HS-27A (cell line): ENCODE measurements at regions not wholly inside any gene's neighbourhood (a gene's known extent, or its start where the extent isn't known, plus 50 kb on each side); places are given as distances from the start of the nearest gene placed in this dataset.
"Not testable (repeated sequence)": the region's sequence is repeated elsewhere in the genome, so short reads cannot be mapped to it uniquely, and the experiment has no call there.

Experiments used
- DNase-seq: peaks from one replicate; pipeline ENCODE4 v3.0.0-alpha.2; 2012; ENCODE audit warnings: low read depth, missing footprints

GRCh38 chr1:70554341-70554740 lies 143.3 kb downstream of the CTH start:
- DNase-seq: no peak

DNA sequence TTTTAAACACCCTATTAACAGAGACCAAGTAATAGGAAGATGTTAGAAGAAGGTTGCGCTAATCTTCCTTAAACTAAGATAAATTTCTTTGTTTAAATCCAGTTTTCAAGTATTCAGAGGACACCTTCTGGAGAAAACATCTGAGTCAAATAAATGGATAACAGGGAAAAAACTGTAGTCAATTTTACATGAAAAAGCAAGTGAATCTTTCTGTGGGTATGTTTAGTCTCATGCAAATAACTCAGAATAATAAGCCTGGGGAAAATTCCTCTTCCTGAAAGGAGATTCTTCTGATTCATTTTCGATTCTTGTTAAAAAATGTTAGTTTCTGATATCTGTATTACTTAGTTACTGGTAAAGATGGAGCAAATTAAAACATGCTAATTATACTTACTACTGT lies 145.5 kb downstream of the CTH start:
- no peak for DNase-seq

DNA sequence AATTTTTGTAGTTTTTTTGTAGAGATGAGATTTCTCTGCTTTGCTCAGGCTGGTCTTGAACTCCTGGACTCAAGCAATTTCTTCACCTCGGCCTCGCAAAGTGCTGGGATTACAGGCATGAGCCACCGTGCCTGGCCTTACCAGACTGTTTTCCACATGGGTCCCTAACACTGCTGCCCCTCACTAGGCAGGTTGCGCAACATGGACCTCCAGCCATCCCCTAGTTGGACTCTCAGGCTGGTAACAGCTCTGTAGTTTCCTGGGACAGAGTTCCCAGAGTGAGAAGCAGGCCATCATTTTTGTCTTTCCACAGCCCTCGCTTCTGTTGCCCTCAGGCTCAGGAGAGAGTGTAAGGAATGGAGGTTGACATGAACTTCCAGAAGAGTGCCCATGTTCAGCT lies 156.1 kb downstream of the CTH start:
- no peak for DNase-seq

- DNase-seq: no peak
Measured at GRCh38 chr1:70571191-70571590, 160.1 kb downstream of the CTH start.

DNA sequence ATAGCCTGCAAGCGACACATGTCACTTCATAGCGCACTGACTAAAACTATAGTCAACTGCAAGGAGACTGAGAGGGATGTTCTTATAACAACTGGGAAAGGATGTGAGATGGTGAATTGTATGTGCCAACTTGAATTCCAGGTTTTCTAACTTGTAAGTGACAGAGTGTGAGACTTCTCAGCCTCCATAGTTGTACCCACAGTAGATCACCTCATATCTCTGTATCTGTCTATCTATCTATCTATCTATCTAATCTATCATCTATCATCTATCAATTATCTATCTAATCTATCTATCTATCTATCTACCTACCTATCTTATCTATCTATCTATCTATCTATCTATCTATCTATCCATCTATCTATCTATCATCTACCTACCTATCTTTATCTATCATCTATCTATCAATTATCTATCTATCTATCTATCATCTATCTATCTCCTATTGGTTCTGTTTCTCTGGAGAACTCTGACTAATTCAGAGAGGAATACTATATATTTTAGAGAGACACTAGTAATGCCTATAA lies 162.3 kb downstream of the CTH start:
- DNase-seq: no peak

- no peak for DNase-seq
Measured at GRCh38 chr1:70581661-70582060, 170.6 kb downstream of the CTH start.

DNA sequence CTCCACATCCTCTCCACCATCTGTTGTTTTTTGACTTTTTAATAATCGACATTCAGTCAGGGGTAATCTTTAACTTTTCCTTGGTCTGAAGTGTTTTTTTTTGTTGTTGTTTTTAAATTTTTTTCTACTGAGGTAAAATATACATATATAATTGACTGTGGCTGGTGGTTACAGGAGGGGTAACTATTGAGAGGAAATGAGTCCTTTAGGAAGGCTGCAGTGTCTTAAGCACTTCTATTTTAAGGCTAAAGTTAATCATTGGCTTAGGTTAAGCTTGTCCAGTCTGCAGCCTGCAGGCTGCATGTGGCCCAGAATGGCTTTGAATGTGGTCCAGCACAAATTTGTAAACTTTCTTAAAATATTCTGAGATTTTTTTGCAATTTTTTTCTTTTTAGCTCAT lies 172.5 kb downstream of the CTH start:
- no peak for DNase-seq

DNA sequence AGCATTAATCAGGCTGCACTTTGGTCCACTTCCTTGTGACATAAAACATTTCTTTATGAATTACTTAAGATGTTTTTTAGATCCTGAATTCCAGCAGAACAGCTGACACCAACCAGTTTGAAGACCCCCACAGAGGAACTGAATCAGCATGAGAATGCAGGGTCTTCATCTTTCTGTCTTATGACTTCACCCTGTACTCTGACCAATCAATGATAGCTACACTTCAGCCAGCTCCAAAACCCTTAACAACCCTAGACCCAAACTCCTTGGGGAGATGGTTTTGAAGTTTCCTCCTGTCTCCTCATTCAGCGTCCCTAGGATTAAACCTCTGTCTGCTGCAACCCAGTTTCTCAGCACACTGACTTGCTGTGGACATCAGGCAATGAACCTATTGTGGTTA lies 175.0 kb downstream of the CTH start:
- no peak for DNase-seq

DNA sequence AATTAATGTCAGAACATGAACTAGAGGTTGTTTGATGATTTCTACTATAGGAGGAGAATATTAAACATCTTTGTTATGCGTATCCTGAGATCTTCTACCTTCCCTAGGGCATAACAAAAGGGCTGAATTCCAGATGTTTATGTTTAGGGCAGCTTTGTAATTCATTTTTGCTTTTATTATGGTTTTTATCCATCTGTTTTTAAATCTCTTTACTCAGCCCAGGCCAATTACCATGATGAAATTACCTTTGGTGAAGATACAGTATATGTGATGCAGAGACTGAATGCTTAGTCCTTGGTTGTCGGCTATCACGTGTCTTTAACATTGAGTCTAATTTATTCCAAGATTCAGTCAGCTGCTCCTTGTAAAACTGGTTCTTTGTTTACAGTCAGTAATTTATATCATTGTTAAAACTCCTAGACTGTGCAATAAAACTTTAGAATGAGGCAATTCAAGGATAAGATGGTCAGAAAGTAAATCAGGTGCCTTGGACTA lies 176.9 kb downstream of the CTH start:
- DNase-seq: no peak

DNA sequence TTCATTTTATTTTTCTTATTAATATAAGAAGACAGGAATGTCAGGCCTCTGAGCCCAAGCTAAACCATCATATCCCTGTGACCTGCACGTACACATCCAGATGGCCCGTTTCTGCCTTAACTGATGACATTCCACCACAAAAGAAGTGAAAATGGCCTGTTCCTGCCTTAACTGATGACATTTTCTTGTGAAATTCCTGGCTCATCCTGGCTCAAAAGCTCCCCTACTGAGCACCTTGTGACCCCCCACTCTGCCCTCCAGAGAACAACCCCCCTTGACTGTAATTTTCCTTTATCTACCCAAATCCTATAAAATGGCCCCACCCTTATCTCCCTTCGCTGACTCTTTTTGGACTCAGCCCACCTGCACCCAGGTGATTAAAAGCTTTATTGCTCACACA lies 182.5 kb downstream of the CTH start:
- DNase-seq: not testable (repeated sequence)

DNA sequence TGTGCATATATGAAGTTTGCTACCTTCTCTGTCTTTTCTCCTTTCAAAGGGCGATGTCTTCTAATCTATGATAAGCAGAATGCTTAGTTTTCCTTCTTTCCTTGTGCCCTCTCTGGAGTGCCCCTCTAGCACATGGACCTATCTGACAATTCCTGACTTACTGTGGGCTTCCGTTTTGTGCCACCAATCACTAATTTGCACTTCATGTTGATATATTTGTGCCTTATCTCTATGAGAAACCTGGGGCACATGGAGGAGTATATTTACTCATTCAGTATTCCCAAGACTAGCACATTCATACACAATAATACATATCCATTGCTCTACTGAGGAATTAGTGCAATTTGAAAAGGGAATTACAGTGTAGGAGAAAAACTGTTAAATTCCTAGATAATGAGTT lies 197.7 kb downstream of the CTH start:
- DNase-seq: no peak

DNA sequence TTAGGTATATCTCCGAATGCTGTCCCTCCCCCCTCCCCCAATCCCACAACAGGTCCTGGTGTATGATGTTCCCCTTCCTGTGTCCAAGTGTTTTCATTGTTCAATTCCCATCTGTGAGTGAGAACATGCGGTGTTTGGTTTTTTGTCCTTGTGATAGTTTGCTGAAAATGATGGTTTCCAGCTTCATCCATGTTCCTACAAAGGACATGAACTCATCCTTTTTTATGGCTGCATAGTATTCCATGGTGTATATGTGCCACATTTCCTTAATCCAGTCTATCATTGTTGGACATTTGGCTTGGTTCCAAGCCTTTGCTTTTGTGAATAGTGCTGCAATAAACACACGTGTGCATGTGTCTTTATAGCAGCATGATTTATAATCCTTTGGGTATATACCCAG lies 199.1 kb downstream of the CTH start:
- DNase-seq: not testable (repeated sequence)

DNA sequence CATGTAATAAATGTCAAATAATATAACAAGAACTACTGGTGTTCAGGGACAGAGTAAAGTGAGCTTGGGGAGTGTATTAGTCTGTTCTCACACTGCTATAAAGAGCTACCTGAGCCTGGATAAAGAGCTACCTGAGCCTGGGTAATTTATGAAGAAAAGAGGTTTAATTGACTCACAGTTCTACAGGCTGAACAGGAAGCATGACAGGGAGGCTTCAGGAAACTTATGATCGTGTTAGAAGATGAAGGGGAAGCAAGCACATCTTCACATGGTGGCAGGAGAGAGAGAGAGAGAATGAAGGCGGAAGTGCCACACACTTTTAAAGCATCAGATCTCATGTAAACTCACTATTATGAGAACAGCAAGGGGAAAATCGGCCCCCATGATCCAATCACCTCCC lies 205.9 kb downstream of the CTH start:
- no peak for DNase-seq

GRCh38 chr1:70617728-70618127 lies 206.7 kb downstream of the CTH start:
- no peak for DNase-seq

DNA sequence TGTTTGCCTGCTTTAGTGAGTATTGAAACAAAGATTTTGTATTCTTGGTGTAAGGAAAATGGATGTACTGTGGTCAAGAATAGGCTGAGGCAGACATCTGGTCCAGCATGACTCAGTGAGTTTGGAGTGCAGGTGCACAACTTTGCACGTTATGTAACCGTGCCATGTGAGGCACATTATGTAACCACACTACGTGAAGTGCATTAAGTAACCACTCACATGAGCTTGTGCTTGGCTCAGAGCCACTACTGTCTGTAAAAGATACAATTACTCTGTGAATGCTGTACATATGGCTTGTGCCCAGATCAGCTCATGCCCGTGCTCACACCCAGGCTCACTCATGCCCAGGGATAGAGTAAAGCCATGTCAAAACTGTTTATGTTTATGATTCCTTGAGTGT lies 216.8 kb downstream of the CTH start:
- no peak for DNase-seq

- no peak for DNase-seq
Measured at GRCh38 chr1:70628973-70629372, 217.9 kb downstream of the CTH start.

- DNase-seq: no peak
Measured at GRCh38 chr1:70633004-70633403, 221.9 kb downstream of the CTH start.

- DNase-seq: no peak
Measured at GRCh38 chr1:70635868-70636267, 224.8 kb downstream of the CTH start.

GRCh38 chr1:70641868-70642267 lies 230.8 kb downstream of the CTH start:
- no peak for DNase-seq

DNA sequence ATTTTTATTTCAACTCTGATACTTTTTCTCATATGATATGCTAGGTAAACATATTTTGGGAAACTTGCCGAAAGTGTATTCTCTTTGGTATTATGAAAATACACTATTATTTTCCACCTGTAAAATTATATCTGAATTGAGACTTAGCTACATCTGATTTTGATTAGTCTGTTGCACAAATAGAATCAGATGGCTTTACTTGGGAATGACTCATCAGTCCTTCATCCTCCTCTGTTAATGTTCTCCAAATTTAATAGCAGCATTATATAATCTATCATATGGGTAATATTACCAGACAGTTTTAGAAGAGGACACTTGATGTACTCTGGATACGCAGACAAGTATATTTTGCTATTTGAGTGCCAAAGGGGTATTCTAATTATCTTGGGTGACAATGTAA lies 245.3 kb downstream of the CTH start:
- no peak for DNase-seq

- no peak for DNase-seq
Measured at GRCh38 chr1:70659891-70660290, 248.8 kb downstream of the CTH start.

GRCh38 chr1:70666381-70667140 lies 255.5 kb downstream of the CTH start:
- no peak for DNase-seq

DNA sequence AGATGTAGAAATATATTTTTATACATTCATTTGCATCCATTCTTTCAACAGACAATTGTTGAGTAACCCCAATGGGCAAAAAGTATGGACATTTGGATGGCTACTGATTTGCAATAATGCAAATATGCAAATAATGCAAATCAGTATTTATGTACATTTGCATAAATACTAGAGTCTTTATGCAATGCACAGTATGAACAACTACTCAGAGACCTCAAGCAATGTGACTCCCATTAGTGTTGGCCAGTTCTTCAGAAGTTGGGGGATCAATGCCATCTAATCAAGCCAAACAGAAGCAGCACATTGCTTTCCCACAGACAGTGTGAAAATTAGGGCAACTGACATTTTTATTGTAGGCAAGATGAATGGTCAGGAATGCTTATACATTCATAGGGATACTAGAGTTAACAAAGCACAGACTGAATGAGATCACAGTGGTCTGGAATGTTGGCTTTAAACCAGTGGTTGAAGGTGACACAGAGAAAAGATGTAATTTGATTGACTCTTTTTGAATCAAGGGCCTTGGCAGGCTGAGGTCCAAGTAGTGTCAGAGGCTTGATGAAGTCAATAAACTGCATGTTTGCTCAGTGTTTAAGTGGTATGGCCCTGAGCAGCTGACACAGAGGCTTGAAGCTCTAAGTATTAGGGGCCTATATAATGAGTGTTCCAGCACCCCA lies 256.6 kb downstream of the CTH start:
- DNase-seq: no peak

DNA sequence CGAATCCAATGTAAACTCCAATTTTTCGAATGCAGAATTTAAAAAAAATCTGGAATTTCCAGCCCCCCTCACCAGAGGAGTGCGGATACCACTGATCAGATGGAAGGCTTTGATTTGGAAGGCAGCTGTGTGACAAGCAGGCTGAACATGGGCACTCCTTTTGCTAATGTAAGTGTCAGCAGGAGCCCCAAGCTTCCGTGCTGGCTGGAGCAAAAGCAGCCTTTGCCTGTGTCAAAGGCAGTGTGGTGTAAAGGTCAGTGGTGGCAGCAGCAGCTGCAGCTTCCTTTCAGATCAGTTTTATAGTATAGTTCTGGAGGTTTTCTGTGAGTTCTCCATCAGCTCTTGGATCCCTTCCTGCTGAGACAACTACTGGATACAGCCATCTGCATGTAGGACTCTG lies 259.9 kb downstream of the CTH start:
- no peak for DNase-seq
